ENCODE measurements at regions not wholly inside any gene's neighbourhood (a gene's known extent, or its start where the extent isn't known, plus 50 kb on each side); places are given as distances from the start of the nearest gene placed in this dataset.

DNA sequence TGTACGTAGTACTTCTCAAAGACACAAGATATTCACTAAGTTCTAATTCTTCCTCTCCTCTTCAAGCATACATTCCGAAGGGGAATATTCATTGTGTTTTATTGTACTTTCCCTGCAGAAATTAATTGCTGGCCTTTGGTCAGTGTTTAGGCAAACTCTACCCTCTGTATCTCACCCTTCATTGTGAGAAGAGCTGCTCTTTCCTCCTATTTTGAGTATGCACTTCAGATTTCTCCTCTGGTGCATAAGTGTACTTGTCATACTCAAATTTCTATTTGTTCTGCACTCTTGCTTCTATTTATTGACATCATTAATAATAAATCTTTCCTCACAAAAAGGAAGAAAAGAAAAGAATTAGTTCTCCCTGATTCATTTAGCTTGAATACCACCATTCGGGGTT lies 485.4 kb upstream of the SLC8A1 start:
- intact Hi-C loops (cut with DNase I; ENCODE audit: low total_unique reads) = no loop called here
- Histone ChIP-seq H3K27ac (no peak overlapping the region), H3K4me3 (no peak overlapping the region), H3K27me3 (no peaks in the 10 kb centered on the region), H3K9me3 (peaks cover 0 to 14% (median 9%) of the 10 kb centered on the region in 4 donors), H3K4me1 (no peaks in the 10 kb centered on the region), H3K36me3 (no peaks in the 10 kb centered on the region)
- DNase-seq = no peak
- TF ChIP-seq EP300 (IDR thresholded peaks at IDR 0.05) (no peak), POLR2A (IDR thresholded peaks at IDR 0.05) (no peak), POLR2AphosphoS5 (IDR thresholded peaks at IDR 0.05) (no peak)
- TF ChIP-seq, protein P1, sequence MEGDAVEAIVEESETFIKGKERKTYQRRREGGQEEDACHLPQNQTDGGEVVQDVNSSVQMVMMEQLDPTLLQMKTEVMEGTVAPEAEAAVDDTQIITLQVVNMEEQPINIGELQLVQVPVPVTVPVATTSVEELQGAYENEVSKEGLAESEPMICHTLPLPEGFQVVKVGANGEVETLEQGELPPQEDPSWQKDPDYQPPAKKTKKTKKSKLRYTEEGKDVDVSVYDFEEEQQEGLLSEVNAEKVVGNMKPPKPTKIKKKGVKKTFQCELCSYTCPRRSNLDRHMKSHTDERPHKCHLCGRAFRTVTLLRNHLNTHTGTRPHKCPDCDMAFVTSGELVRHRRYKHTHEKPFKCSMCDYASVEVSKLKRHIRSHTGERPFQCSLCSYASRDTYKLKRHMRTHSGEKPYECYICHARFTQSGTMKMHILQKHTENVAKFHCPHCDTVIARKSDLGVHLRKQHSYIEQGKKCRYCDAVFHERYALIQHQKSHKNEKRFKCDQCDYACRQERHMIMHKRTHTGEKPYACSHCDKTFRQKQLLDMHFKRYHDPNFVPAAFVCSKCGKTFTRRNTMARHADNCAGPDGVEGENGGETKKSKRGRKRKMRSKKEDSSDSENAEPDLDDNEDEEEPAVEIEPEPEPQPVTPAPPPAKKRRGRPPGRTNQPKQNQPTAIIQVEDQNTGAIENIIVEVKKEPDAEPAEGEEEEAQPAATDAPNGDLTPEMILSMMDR (IDR thresholded peaks at IDR 0.05) = no peak
- WGBS, 5 donors = 90 to 96% (median 93%) methylated on average over 3 of the region's 3 CpGs

DNA sequence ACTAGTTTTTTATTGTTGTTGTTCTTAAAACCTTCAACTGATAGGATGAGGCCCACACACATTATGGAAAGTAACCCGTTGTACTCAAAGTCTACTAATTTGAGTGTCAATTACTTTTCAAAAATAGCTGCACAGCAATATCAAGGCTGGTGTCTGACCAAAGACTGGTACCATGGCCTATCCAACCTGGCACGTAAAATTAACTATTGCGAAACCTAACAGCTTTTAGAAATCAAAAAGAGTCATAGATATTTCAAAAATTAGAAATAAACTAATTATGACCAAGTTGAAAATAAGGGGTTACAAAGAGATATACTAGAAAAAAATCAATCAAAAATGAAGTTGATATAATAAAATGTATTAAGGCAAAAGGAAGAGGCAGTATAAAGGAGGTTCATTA lies 501.5 kb upstream of the SLC8A1 start:
- no peak for DNase-seq
- WGBS, 5 donors = 87 to 98% (median 96%) methylated on average over 3 of the region's 3 CpGs
- TF ChIP-seq POLR2A (IDR thresholded peaks at IDR 0.05) = no peak
- TF ChIP-seq, protein P1 (IDR thresholded peaks at IDR 0.05) = no peak
- TF ChIP-seq EP300 (IDR thresholded peaks at IDR 0.05) = no peak
- no peak for TF ChIP-seq POLR2AphosphoS5 (IDR thresholded peaks at IDR 0.05)

DNA sequence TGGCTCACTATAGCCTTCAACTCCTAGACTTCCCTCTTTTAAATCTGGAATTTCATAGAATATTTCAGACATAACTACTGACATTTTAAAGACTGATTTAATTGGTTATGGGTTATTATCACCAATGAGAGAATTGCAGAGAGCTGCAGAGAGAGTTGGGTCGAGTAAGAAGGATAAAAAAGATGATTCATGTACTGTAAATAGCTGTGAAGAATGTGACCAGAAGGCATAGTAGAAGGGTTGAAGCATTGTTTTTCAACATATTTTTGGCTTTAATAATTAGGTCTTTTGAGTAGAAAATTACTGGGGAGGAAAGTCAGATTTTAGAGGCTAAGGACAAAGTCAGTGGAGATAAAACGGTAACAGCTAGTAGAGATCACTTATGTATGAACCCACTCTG lies 503.2 kb upstream of the SLC8A1 start:
- H3K4me1 ChIP-seq = no peaks in the 10 kb centered on the region
- H3K36me3 ChIP-seq = no peaks in the 10 kb centered on the region
- WGBS, 5 donors = 74 to 88% (median 84%) methylated on average over 2 of the region's 2 CpGs
- intact Hi-C loops (cut with DNase I; ENCODE audit: low total_unique reads) = no loop called here
- DNase-seq = no peak
- H3K4me3 ChIP-seq = no peak overlapping the region
- TF ChIP-seq POLR2A (IDR thresholded peaks at IDR 0.05) (no peak), POLR2AphosphoS5 (IDR thresholded peaks at IDR 0.05) (no peak), EP300 (IDR thresholded peaks at IDR 0.05) (no peak)
- TF ChIP-seq, protein P1 (IDR thresholded peaks at IDR 0.05) = no peak
- no peaks in the 10 kb centered on the region for H3K9me3 ChIP-seq
- no peaks in the 10 kb centered on the region for H3K27me3 ChIP-seq
- no peak overlapping the region for H3K27ac ChIP-seq

More for the DNA sequence above, 501.5 kb upstream of the SLC8A1 start:
- Histone ChIP-seq H3K4me3 (no peak overlapping the region), H3K9me3 (no peaks in the 10 kb centered on the region), H3K27me3 (no peaks in the 10 kb centered on the region), H3K4me1 (no peaks in the 10 kb centered on the region), H3K36me3 (no peaks in the 10 kb centered on the region), H3K27ac (no peak overlapping the region)
- intact Hi-C loops (cut with DNase I; ENCODE audit: low total_unique reads) = no loop called here

DNA sequence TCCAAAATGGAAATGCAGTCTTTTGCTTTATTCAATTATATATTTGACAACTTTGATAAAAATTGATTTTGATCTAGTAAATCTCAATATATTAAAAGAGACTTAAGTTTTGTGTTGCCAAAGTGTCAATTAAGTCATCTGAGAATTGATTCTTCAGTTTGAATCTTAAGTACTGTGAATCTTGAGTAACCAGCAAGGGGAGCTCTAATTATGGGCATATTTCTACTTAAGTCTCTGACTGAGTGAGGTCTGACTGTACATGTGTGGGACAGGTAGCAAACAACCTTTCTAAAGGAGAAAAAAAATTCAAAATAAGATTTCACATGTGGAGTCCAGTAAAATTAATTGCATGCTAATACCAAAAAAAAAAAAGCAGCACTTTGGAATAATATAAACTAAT lies 503.7 kb upstream of the SLC8A1 start:
- Histone ChIP-seq H3K36me3 (no peaks in the 10 kb centered on the region), H3K4me3 (no peak overlapping the region), H3K27ac (no peak overlapping the region), H3K4me1 (no peaks in the 10 kb centered on the region), H3K9me3 (no peaks in the 10 kb centered on the region), H3K27me3 (no peaks in the 10 kb centered on the region)
- peak in 1 of 2 donors; percentile 13 for DNase-seq
- intact Hi-C loops (cut with DNase I; ENCODE audit: low total_unique reads) = no loop called here
- TF ChIP-seq, protein P1 (IDR thresholded peaks at IDR 0.05) = peak in 1 of 7 experiments; percentile 24
- no peak for TF ChIP-seq POLR2A (IDR thresholded peaks at IDR 0.05)
- no peak for TF ChIP-seq POLR2AphosphoS5 (IDR thresholded peaks at IDR 0.05)
- TF ChIP-seq EP300 (IDR thresholded peaks at IDR 0.05) = no peak

All from stomach (tissue), 8 donors.